ENCODE measurements at regions not wholly inside any gene's neighbourhood (a gene's known extent, or its start where the extent isn't known, plus 50 kb on each side); places are given as distances from the start of the nearest gene placed in this dataset.
"Not testable (repeated sequence)": the region's sequence is repeated elsewhere in the genome, so short reads cannot be mapped to it uniquely, and the experiment has no call there.

DNA sequence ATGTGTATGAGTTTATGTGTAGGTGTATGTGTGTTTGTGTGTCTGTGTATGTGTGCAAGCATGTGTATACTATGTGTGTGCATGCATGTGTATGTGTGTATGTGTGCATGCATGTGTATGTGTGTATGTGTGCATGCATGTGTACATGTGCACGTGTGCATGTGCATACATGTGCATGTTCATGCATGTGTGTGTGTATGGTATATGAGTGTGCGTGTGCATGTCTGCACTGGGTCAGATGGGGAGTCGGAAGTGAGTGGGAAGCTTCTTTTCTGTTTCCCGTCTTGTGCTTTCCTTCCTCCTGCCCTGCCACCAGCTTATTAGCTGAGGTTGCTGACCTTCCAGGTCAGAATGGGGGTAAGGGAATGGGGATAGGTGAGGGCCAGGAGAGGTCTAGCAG, 174.7 kb downstream of the MAP2K4 start:
- no peak for DNase-seq (ENCODE audit: low read depth)
- no peak overlapping the region for H3K4me3 ChIP-seq (ENCODE audit: low read length)
- TF ChIP-seq, protein P1, sequence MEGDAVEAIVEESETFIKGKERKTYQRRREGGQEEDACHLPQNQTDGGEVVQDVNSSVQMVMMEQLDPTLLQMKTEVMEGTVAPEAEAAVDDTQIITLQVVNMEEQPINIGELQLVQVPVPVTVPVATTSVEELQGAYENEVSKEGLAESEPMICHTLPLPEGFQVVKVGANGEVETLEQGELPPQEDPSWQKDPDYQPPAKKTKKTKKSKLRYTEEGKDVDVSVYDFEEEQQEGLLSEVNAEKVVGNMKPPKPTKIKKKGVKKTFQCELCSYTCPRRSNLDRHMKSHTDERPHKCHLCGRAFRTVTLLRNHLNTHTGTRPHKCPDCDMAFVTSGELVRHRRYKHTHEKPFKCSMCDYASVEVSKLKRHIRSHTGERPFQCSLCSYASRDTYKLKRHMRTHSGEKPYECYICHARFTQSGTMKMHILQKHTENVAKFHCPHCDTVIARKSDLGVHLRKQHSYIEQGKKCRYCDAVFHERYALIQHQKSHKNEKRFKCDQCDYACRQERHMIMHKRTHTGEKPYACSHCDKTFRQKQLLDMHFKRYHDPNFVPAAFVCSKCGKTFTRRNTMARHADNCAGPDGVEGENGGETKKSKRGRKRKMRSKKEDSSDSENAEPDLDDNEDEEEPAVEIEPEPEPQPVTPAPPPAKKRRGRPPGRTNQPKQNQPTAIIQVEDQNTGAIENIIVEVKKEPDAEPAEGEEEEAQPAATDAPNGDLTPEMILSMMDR (IDR thresholded peaks at IDR 0.05; ENCODE audit: insufficient read depth, low read depth, low read length, missing control alignments): no peak

DNA sequence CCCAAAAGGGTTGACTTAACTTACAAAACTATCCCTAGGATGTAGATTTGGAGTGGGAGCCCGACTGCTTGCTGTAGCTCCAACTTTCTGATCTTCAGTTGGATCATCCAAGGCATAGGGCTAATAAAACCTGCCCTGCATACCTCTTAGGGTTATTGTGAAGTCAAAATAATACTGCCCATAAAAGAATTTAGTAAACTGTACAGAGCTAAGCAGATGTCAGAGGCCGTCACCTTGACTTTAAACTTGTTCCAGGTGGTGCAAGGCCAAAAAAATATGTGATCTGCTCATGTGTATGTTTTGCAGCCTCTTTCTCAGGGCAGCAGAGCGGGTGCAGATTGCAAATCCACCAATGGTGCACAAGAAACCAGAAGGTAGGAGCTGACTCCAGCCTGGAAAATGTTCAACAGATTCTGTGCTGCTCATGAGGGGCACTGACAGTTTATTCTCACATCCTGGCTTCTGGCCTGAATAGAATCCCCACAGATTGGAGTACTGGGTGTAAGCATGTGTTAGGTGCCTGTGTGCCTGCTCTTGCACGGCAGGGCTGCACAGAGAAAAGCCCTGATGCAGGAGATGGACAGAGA, 180.7 kb downstream of the MAP2K4 start:
- no peak for DNase-seq (ENCODE audit: low read depth)
- TF ChIP-seq, protein P1 (IDR thresholded peaks at IDR 0.05; ENCODE audit: insufficient read depth, low read depth, low read length, missing control alignments): no peak
- H3K4me3 ChIP-seq (ENCODE audit: low read length): no peak overlapping the region

DNA sequence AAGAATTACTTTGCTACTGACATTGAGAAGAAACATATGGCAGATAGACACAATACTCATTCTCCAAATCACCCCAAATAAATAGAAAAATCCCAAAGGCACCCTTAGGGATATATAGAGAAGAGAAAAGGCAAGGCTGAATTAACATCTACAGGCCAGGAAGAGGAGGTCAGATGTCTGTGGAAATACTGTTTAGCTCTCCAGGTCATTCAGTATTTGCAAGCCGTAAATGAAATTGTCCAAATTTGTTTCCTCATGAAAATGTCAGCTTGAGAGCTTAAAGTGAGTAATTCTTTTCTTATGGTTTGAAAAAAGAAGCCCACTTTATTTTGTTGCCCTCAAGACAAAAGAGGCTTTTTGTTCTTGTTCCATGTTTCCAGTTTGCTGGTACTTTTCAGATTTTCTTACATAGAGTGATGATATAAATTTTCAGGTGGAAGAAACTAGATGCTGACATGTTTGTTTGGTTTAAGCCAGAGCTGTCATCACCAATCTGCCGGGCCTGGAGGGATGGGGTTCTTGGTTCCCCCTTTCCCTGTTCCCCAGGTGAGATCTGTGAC, 189.0 kb downstream of the MAP2K4 start:
- no peak overlapping the region for H3K4me3 ChIP-seq (ENCODE audit: low read length)
- TF ChIP-seq, protein P1 (IDR thresholded peaks at IDR 0.05; ENCODE audit: insufficient read depth, low read depth, low read length, missing control alignments): no peak
- DNase-seq (ENCODE audit: low read depth): no peak

DNA sequence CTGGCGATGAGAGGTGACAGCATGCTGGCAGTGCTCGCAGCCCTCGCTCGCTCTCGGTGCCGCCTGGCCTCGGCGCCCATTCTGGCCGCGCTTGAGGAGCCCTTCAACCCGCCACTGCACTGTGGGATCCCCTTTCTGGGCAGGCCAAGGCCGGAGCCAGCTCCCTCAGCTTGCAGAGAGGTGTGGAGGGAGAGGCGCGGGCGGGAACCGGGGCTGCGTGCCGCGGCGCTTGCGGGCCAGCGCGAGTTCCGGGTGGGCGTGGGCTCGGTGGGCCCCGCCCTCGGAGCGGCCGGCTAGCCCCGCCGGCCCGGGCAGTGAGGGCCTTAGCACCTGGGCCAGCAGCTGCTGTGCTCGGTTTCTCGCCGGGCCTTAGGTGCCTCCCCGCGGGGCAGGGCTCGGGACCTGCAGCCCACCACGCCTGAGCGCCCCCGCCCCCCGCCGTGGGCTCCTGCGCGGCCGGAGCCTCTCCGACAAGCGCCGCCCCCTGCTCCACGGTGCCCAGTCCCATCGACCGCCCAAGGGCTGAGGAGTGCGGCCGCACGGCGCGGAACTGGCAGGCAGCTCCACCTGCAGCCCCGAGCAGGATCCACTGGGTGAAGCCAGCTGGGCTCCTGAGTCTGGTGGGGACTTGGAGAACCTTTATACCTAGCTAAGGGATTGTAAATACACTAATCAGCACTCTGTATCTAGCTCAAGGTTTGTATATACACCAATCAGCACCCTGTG, 200.2 kb downstream of the MAP2K4 start:
- not testable (repeated sequence) for H3K4me3 ChIP-seq (ENCODE audit: low read length); DNase-seq (ENCODE audit: low read depth)

DNA sequence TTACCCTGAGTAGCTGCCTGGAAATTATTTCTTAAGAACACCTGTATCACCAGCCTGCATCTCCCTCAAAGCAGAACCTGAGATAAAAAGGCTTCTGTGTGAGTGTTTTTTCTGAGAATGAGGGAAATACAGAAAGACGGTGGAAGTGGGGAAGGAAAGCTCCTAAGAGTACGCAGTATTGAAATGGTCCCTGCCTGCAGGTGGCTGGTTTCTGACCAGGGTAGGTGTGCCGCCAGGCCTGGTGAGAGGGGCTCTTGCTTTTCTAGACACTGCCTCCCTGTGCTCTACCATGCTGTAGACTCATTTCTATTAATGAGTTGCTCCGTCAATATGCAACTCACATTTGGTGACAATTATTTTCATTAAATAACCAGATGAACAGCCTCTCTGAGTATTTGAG, 201.7 kb downstream of the MAP2K4 start:
- no peak overlapping the region for H3K4me3 ChIP-seq (ENCODE audit: low read length)
- TF ChIP-seq, protein P1 (IDR thresholded peaks at IDR 0.05; ENCODE audit: insufficient read depth, low read depth, low read length, missing control alignments): no peak
- no peak for DNase-seq (ENCODE audit: low read depth)

DNA sequence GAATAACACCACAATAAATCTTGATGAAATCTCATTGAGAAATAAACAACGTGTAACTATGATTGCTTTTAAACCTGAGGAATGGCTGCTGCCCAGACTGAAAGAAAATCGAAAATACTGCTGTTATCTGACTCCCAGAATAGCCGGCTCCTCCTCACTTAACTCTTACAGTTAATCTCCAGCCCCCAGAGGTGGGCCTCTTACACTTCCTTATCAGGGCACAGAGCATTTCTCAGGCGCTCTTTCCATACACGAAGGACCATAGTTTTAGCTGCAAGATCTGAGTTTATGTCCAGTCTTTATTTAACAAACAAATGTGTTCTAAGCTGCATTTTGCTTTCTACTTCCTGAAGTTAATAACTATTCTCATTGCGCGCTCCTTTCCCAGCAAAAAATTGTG, 206.9 kb downstream of the MAP2K4 start:
- no peak overlapping the region for H3K4me3 ChIP-seq (ENCODE audit: low read length)
- DNase-seq (ENCODE audit: low read depth): no peak
- TF ChIP-seq, protein P1 (IDR thresholded peaks at IDR 0.05; ENCODE audit: insufficient read depth, low read depth, low read length, missing control alignments): no peak

DNA sequence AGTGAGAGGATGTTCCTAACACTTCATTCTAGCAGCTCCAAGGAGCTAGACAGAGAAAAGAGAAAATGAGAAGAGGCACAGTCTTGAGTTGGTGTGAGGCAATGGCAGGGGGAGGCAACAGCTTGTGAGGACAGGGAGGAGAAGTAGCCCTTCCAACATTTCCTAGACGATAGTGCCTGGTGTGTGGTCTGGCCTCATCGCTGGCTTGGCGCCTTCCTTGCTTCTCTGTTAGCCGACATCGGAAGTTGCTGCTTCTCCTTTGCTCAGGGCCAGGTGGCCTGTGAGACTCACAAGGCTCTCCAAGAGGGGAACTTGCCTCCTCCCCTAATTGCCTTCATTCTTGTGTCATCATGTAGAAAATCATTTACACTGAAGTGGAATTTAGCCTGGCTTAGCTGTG, 208.7 kb downstream of the MAP2K4 start:
- H3K4me3 ChIP-seq (ENCODE audit: low read length): no peak overlapping the region
- TF ChIP-seq, protein P1 (IDR thresholded peaks at IDR 0.05; ENCODE audit: insufficient read depth, low read depth, low read length, missing control alignments): no peak
- no peak for DNase-seq (ENCODE audit: low read depth)

Data from epithelial cell of esophagus (primary cell).